HG02970 (cell line): ENCODE measurements at regions not wholly inside any gene's neighbourhood (a gene's known extent, or its start where the extent isn't known, plus 50 kb on each side); places are given as distances from the start of the nearest gene placed in this dataset.

Experiments used
- ATAC-seq: cut with Tn5 transposase; IDR thresholded peaks from one replicate; pipeline ENCODE4 v1.9.1; 2021; ENCODE audit warnings: mild to moderate bottlenecking, moderate library complexity, moderate number of reproducible peaks; ENCODE audit not compliant: unreplicated experiment, low FRiP score

- no peak for ATAC-seq
Measured at GRCh38 chr10:78808736-78809367, 259.9 kb upstream of the ZMIZ1 start.

GRCh38 chr10:78811174-78811573 lies 257.6 kb upstream of the ZMIZ1 start:
- ATAC-seq, result no peak

- ATAC-seq, result no peak
Measured at GRCh38 chr10:78812571-78813318, 256.0 kb upstream of the ZMIZ1 start.

- no peak for ATAC-seq
Measured at GRCh38 chr10:78813526-78813925, 255.2 kb upstream of the ZMIZ1 start.

GRCh38 chr10:78813998-78814399 lies 254.8 kb upstream of the ZMIZ1 start:
- no peak for ATAC-seq

GRCh38 chr10:78814407-78814806 lies 254.4 kb upstream of the ZMIZ1 start:
- no peak for ATAC-seq

GRCh38 chr10:78815702-78816334 lies 252.9 kb upstream of the ZMIZ1 start:
- no peak for ATAC-seq

GRCh38 chr10:78817361-78817760 lies 251.4 kb upstream of the ZMIZ1 start:
- no peak for ATAC-seq

GRCh38 chr10:78817804-78818203 lies 251.0 kb upstream of the ZMIZ1 start:
- ATAC-seq, result no peak

- no peak for ATAC-seq
Measured at GRCh38 chr10:78819361-78820006, 249.3 kb upstream of the ZMIZ1 start.

GRCh38 chr10:78820007-78820362 lies 248.8 kb upstream of the ZMIZ1 start:
- ATAC-seq, result no peak

GRCh38 chr10:78821052-78821451 lies 247.7 kb upstream of the ZMIZ1 start:
- no peak for ATAC-seq

GRCh38 chr10:78828647-78829539 lies 239.9 kb upstream of the ZMIZ1 start:
- ATAC-seq, result no peak

- ATAC-seq, result no peak
Measured at GRCh38 chr10:78829565-78829964, 239.2 kb upstream of the ZMIZ1 start.

GRCh38 chr10:78830062-78830975 lies 238.4 kb upstream of the ZMIZ1 start:
- ATAC-seq, result no peak

- no peak for ATAC-seq
Measured at GRCh38 chr10:78830976-78831375, 237.8 kb upstream of the ZMIZ1 start.

- no peak for ATAC-seq
Measured at GRCh38 chr10:78831461-78831860, 237.3 kb upstream of the ZMIZ1 start.

GRCh38 chr10:78832281-78832680 lies 236.5 kb upstream of the ZMIZ1 start:
- no peak for ATAC-seq

GRCh38 chr10:78838141-78838657 lies 230.6 kb upstream of the ZMIZ1 start:
- no peak for ATAC-seq
